PC-9 (cell line): ENCODE measurements at regions not wholly inside any gene's neighbourhood (a gene's known extent, or its start where the extent isn't known, plus 50 kb on each side); places are given as distances from the start of the nearest gene placed in this dataset.
A peak's percentile ranks its signal among the peaks of the same experiment; 100 is the strongest.

Experiments used
- BruUV-seq: library from RNA; stranded (reverse); fragments of 400-500 nt; replicated peaks from 2 replicates; lab custom pipeline; 2021; lab: Mats Ljungman, UMichigan
- CTCF ChIA-PET: fragments of 300-600 bp; sonication (Branson Sonifier 250); formaldehyde crosslinking; loops from one replicate; lab custom pipeline; 2022; ENCODE audit warnings: antibody characterized with exemption; lab: Charles Lee
- POLR2A ChIA-PET: fragments of 300-600 bp; sonication (Branson Sonifier 250); formaldehyde crosslinking; loops from one replicate; lab custom pipeline; 2022; ENCODE audit warnings: antibody characterized with exemption; ENCODE audit not compliant: unreplicated experiment; lab: Charles Lee
- DNase-seq, 2 experiments: peaks; one replicate each; pipeline versions ENCODE4 v3.0.0 to v3.0.0-alpha.2; 2015 to 2022; ENCODE audit warnings: mixed read lengths in 1 of 2
- H2AFZ ChIP-seq: fragments of 200-600 bp; sonication (generic); 2 replicates; pipeline ENCODE4 v1.8.1; 2017; ENCODE audit warnings: antibody characterized with exemption
- H3F3A ChIP-seq: fragments of 200-600 bp; sonication (generic); 2 replicates; pipeline ENCODE4 v1.8.1; 2017; ENCODE audit warnings: antibody characterized with exemption, mild to moderate bottlenecking, low read depth; ENCODE audit not compliant: insufficient read depth
- H3K27ac ChIP-seq: fragments of 200-600 bp; sonication (generic); 2 replicates; pipeline ENCODE4 v1.6.1; 2016; ENCODE audit warnings: mixed run types
- H3K27me3 ChIP-seq: fragments of 200-600 bp; sonication (generic); 2 replicates; pipeline ENCODE4 v1.6.1; 2016; ENCODE audit warnings: low read depth, mixed run types; ENCODE audit not compliant: insufficient read depth
- H3K36me3 ChIP-seq: fragments of 200-600 bp; sonication (generic); 2 replicates; pipeline ENCODE4 v1.6.1; 2016; ENCODE audit warnings: low read depth, mixed run types
- H3K4me1 ChIP-seq: fragments of 200-600 bp; sonication (generic); replicated peaks from 2 replicates; pipeline ENCODE4 v1.6.1; 2016; ENCODE audit warnings: mixed run types; ENCODE audit not compliant: insufficient read depth
- H3K4me2 ChIP-seq: fragments of 200-600 bp; sonication (generic); 2 replicates; pipeline ENCODE4 v1.6.1; 2017; ENCODE audit warnings: mixed run types
- H3K4me3 ChIP-seq: fragments of 200-600 bp; sonication (generic); 2 replicates; pipeline ENCODE4 v1.6.1; 2016; ENCODE audit warnings: mixed run types
- H3K79me2 ChIP-seq: fragments of 200-600 bp; sonication (generic); 2 replicates; pipeline ENCODE4 v1.6.1; 2017; ENCODE audit warnings: low read depth, mixed run types
- H3K9me2 ChIP-seq: fragments of 200-600 bp; sonication (generic); 2 replicates; pipeline ENCODE4 v1.8.1; 2017; ENCODE audit warnings: mild to moderate bottlenecking; ENCODE audit not compliant: insufficient read depth
- H3K9me3 ChIP-seq: fragments of 200-600 bp; sonication (generic); 2 replicates; pipeline ENCODE4 v1.8.1; 2016; ENCODE audit warnings: low read depth; ENCODE audit not compliant: insufficient read depth
- H4K20me1 ChIP-seq: fragments of 200-600 bp; sonication (generic); 2 replicates; pipeline ENCODE4 v1.8.1; 2017; ENCODE audit not compliant: insufficient read depth
- EZH2 ChIP-seq: fragments of 200-600 bp; sonication (generic); IDR thresholded peaks from 2 replicates; pipeline ENCODE4 v1.8.0; 2017; ENCODE audit warnings: antibody characterized with exemption, low read depth
- intact Hi-C: fragments of 100-400 bp; cut with micrococcal nuclease; formaldehyde crosslinking; loops from one replicate; pipeline ENCODE4 v1.10.0; 2022; ENCODE audit not compliant: unreplicated experiment
- TF ChIP-seq, protein P1 (sequence below): fragments of 200-600 bp; sonication (generic); conservative IDR thresholded peaks from 2 replicates; pipeline ENCODE4 v1.6.1; 2017; ENCODE audit warnings: mixed run types, antibody characterized with exemption, mild to moderate bottlenecking, moderate library complexity

DNA sequence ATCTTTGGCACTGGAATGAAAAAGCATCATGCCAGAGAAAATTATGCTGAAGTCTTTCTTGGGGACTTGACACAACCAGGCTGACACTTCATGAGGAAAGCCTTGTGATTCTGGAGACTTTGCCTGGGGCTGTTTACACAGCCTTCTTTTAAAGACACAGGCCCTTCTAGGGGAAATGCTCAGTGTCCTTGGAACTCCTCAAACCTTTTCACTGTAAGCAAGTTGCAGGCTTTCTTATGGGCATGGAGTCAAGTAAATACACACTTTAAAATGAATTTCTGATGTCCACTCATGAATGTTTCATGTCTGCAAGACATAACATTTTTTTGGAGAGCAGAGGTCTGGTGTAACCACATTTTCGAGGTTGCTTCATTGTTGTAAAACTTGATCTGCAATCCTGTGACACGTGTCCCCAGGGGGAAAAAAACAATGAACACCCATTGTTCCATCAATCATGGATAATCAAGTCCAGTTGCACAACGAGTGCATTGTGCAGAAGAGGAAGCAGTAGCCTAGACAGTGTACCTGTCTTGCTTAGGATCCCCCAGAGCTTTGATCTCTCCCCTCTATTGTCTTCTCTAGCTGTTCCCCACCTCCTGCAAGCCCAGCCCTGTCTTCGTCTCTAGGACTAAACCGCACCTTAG is 155.1 kb upstream of the PRICKLE1 start:
- intact Hi-C loops, result loop anchor here (1.0 to 5.0 kb wide), 3 partner anchors 13 to 538 kb away; no protein-coding TSS in a partner anchor
- peak overlapping the region; percentile 35; the same call in 1 of the 2 replicates for H3K27ac ChIP-seq
- ChIA-PET CTCF (interaction anchor here (0.6 kb wide), 1 partner anchor 15 kb away, joined by 3 read pairs; no protein-coding TSS in a partner anchor), POLR2A (no interaction called here)
- TF ChIP-seq, protein P1, sequence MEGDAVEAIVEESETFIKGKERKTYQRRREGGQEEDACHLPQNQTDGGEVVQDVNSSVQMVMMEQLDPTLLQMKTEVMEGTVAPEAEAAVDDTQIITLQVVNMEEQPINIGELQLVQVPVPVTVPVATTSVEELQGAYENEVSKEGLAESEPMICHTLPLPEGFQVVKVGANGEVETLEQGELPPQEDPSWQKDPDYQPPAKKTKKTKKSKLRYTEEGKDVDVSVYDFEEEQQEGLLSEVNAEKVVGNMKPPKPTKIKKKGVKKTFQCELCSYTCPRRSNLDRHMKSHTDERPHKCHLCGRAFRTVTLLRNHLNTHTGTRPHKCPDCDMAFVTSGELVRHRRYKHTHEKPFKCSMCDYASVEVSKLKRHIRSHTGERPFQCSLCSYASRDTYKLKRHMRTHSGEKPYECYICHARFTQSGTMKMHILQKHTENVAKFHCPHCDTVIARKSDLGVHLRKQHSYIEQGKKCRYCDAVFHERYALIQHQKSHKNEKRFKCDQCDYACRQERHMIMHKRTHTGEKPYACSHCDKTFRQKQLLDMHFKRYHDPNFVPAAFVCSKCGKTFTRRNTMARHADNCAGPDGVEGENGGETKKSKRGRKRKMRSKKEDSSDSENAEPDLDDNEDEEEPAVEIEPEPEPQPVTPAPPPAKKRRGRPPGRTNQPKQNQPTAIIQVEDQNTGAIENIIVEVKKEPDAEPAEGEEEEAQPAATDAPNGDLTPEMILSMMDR, result no peak
- TF ChIP-seq EZH2, result no peak
- peaks cover 18% of the 10 kb centered on the region for H3F3A ChIP-seq
- peak overlapping the region; percentile 42 for H3K4me2 ChIP-seq
- H3K9me3 ChIP-seq, result peaks cover 24% of the 10 kb centered on the region
- H3K27me3 ChIP-seq, result no peaks in the 10 kb centered on the region
- DNase-seq, result peak; percentile 49 to 90
- no peaks in the 10 kb centered on the region for H3K36me3 ChIP-seq
- H4K20me1 ChIP-seq, result no peaks in the 10 kb centered on the region
- no peaks in the 10 kb centered on the region for H3K9me2 ChIP-seq
- peaks cover 27% of the 10 kb centered on the region for H3K4me1 ChIP-seq
- H3K79me2 ChIP-seq, result no peaks in the 10 kb centered on the region
- H2AFZ ChIP-seq, result no peak overlapping the region
- no peak overlapping the region for H3K4me3 ChIP-seq
- no TSS peak for BruUV-seq

DNA sequence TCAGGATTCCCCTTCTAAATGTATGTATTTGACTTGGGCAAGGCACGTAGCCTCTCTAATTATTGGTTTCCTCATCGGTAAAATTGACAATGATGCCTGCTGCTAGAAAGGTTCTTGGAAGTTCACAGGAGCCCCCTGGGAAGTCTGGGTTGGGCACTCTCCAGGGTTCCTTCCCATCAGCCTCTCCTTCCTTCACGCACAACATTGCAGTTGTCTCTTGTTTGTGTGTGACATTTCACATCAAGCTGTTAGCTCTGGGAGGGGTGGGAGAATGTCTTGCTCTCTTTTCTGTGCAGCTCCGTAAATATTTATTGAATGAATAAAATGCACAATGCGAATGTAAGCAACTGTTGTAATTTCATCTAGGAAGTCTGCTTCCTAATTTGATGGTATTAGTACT is 153.2 kb upstream of the PRICKLE1 start:
- DNase-seq, result no peak
- POLR2A ChIA-PET, result interaction anchor here (0.6 kb wide), 1 partner anchor 149 kb away, joined by 3 read pairs; no protein-coding TSS in a partner anchor
- no peak overlapping the region for H3K4me2 ChIP-seq

GRCh38 chr12:42741771-42742510 is 152.4 kb upstream of the PRICKLE1 start:
- H3K27me3 ChIP-seq, result no peaks in the 10 kb centered on the region
- no peaks in the 10 kb centered on the region for H3K9me2 ChIP-seq
- no peak overlapping the region for H3K4me3 ChIP-seq
- CTCF ChIA-PET, result no interaction called here
- H3K4me1 ChIP-seq, result peaks cover 27% of the 10 kb centered on the region
- BruUV-seq, result no TSS peak
- H3K36me3 ChIP-seq, result no peaks in the 10 kb centered on the region
- H3F3A ChIP-seq, result peaks cover 18% of the 10 kb centered on the region
- H3K9me3 ChIP-seq, result peaks cover 17% of the 10 kb centered on the region
- H3K4me2 ChIP-seq, result no peak overlapping the region
- POLR2A ChIA-PET, result no interaction called here
- H4K20me1 ChIP-seq, result no peaks in the 10 kb centered on the region
- no peak for DNase-seq
- intact Hi-C loops, result loop anchor here (5.0 kb wide), 2 partner anchors 220 to 540 kb away; no protein-coding TSS in a partner anchor
- no peak overlapping the region for H3K27ac ChIP-seq
- H2AFZ ChIP-seq, result no peak overlapping the region
- H3K79me2 ChIP-seq, result no peaks in the 10 kb centered on the region
- no peak for TF ChIP-seq EZH2
- TF ChIP-seq, protein P1, result no peak

More for the DNA sequence above, 153.2 kb upstream of the PRICKLE1 start:
- no TSS peak for BruUV-seq
- Histone ChIP-seq H2AFZ (no peak overlapping the region), H3K27me3 (no peaks in the 10 kb centered on the region), H3K79me2 (no peaks in the 10 kb centered on the region), H3K27ac (no peak overlapping the region), H3F3A (peaks cover 18% of the 10 kb centered on the region), H3K9me2 (no peaks in the 10 kb centered on the region), H3K9me3 (peaks cover 24% of the 10 kb centered on the region), H3K36me3 (no peaks in the 10 kb centered on the region), H3K4me3 (no peak overlapping the region), H4K20me1 (no peaks in the 10 kb centered on the region), H3K4me1 (peaks cover 27% of the 10 kb centered on the region)
- TF ChIP-seq EZH2, result no peak
- TF ChIP-seq, protein P1, result no peak
- CTCF ChIA-PET, result no interaction called here
- intact Hi-C loops, result loop anchor here (5.0 kb wide), 2 partner anchors 220 to 540 kb away; no protein-coding TSS in a partner anchor
